ENCODE measurements at regions not wholly inside any gene's neighbourhood (a gene's known extent, or its start where the extent isn't known, plus 50 kb on each side); places are given as distances from the start of the nearest gene placed in this dataset.

DNA sequence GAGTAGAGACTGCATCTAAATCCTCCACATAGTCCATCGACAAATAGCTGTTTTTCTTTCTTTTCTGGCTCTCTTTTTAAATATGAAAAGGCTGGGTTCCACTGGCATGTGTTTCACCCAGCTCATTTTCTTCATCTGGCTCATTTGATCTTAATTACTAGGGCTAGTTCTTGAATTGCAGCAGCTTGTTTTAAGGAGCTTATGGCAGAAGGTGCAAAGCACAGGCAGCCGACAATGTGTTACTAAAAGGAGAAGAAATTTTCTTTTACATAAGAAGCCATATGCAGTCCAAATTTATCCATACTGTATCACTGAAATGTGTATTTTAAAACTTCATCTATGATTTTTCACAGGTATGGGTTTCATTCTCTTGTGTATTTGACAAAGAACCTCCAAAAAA is 205.6 kb upstream of the PTER start:
- no peak for TF ChIP-seq POLR2A (IDR thresholded peaks at IDR 0.05; ENCODE audit: low read depth, low read length)
- TF ChIP-seq, protein P1, sequence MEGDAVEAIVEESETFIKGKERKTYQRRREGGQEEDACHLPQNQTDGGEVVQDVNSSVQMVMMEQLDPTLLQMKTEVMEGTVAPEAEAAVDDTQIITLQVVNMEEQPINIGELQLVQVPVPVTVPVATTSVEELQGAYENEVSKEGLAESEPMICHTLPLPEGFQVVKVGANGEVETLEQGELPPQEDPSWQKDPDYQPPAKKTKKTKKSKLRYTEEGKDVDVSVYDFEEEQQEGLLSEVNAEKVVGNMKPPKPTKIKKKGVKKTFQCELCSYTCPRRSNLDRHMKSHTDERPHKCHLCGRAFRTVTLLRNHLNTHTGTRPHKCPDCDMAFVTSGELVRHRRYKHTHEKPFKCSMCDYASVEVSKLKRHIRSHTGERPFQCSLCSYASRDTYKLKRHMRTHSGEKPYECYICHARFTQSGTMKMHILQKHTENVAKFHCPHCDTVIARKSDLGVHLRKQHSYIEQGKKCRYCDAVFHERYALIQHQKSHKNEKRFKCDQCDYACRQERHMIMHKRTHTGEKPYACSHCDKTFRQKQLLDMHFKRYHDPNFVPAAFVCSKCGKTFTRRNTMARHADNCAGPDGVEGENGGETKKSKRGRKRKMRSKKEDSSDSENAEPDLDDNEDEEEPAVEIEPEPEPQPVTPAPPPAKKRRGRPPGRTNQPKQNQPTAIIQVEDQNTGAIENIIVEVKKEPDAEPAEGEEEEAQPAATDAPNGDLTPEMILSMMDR (IDR thresholded peaks at IDR 0.05; ENCODE audit: extremely low read depth in 1 of 2, insufficient read depth in 1 of 2, low read depth in 1 of 2, low read length in 2 of 2) = no peak
- TF ChIP-seq EZH2 (IDR thresholded peaks at IDR 0.05; ENCODE audit: borderline replicate concordance, low read depth, low read length, severe bottlenecking) = no peak
- TF ChIP-seq POLR2AphosphoS5 (IDR thresholded peaks at IDR 0.05; ENCODE audit: insufficient read depth, low read depth, low read length) = no peak
- TF ChIP-seq, protein P2, sequence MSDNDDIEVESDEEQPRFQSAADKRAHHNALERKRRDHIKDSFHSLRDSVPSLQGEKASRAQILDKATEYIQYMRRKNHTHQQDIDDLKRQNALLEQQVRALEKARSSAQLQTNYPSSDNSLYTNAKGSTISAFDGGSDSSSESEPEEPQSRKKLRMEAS (IDR thresholded peaks at IDR 0.05; ENCODE audit: insufficient read depth, insufficient read length) = no peak
- TF ChIP-seq JUN (IDR thresholded peaks at IDR 0.05; ENCODE audit: borderline replicate concordance, insufficient read depth, insufficient read length, low read depth) = no peak
- no peak for TF ChIP-seq FOS (IDR thresholded peaks at IDR 0.05; ENCODE audit: borderline replicate concordance, insufficient read depth, low read length)
- TF ChIP-seq MYC (IDR thresholded peaks at IDR 0.05; ENCODE audit: low read depth, low read length) = no peak

All from endothelial cell of umbilical vein (primary cell).